Mucosa of descending colon (tissue), 3 donors: ENCODE measurements at regions not wholly inside any gene's neighbourhood (a gene's known extent, or its start where the extent isn't known, plus 50 kb on each side); places are given as distances from the start of the nearest gene placed in this dataset.

Experiments
- ATAC-seq: fragments of 200-7000 bp; cut with Tn5 transposase; one replicate; pipeline ENCODE4 v1.9.1; 2020; ENCODE audit warnings: mild to moderate bottlenecking, moderate library complexity
- DNase-seq, 3 donors: peaks; one replicate each; pipeline ENCODE4 v3.0.0-alpha.2; 2020
- H3K36me3 ChIP-seq: fragments of 200-600 bp; one replicate; pipeline ENCODE4 v1.8.0; 2021; ENCODE audit warnings: low read depth, mild to moderate bottlenecking
- H3K4me1 ChIP-seq: fragments of 200-600 bp; one replicate; pipeline ENCODE4 v1.8.0; 2021; ENCODE audit warnings: low read depth, mild to moderate bottlenecking
- H3K4me3 ChIP-seq: fragments of 200-600 bp; one replicate; pipeline ENCODE4 v1.8.0; 2021; ENCODE audit warnings: mild to moderate bottlenecking
- H3K9me3 ChIP-seq: fragments of 200-600 bp; one replicate; pipeline ENCODE4 v1.8.0; 2021; ENCODE audit warnings: mild to moderate bottlenecking
- CTCF ChIP-seq: fragments of 200-600 bp; IDR thresholded peaks from one replicate; pipeline ENCODE4 v1.8.0; 2022; ENCODE audit warnings: antibody characterized with exemption, mild to moderate bottlenecking
- intact Hi-C, 2 donors: fragments of 100-400 bp; cut with DNase I in 1 of 2; cut with micrococcal nuclease in 1 of 2; formaldehyde crosslinking; loops; one replicate each; pipeline versions ENCODE4 v1.11.0 to v1.11.1; 2022; cut with DNase I, micrococcal nuclease
- donor health status: DM: no; HTN: no; CAD: no; lungs with moderate emphysema.
- donor health status: DM: no; HTN: no; CAD: no.
- donor health status: DM: no; HTN: yes; CAD: no.

- DNase-seq, result no peak
- Histone ChIP-seq H3K4me3 (no peak overlapping the region), H3K36me3 (no peaks in the 10 kb centered on the region), H3K9me3 (peaks cover 3% of the 10 kb centered on the region), H3K4me1 (no peaks in the 10 kb centered on the region)
- no peak for TF ChIP-seq CTCF
- intact Hi-C loops, result no loop called here
- no peak for ATAC-seq
Measured at GRCh38 chr14:99100497-99101270, 171.3 kb downstream of the BCL11B start.

GRCh38 chr14:99101855-99102461 is 170.0 kb downstream of the BCL11B start:
- ATAC-seq (no peak), DNase-seq (no peak)
- no peaks in the 10 kb centered on the region for H3K4me1 ChIP-seq
- no peak for TF ChIP-seq CTCF
- intact Hi-C loops, result no loop called here
- no peaks in the 10 kb centered on the region for H3K36me3 ChIP-seq
- H3K4me3 ChIP-seq, result no peak overlapping the region
- peaks cover 4% of the 10 kb centered on the region for H3K9me3 ChIP-seq

GRCh38 chr14:99116741-99117295 is 155.2 kb downstream of the BCL11B start:
- H3K9me3 ChIP-seq, result no peaks in the 10 kb centered on the region
- no peaks in the 10 kb centered on the region for H3K36me3 ChIP-seq
- no peak for TF ChIP-seq CTCF
- no peak overlapping the region for H3K4me3 ChIP-seq
- no peaks in the 10 kb centered on the region for H3K4me1 ChIP-seq
- DNase-seq (no peak), ATAC-seq (no peak)
- intact Hi-C loops, result no loop called here

- ATAC-seq (no peak), DNase-seq (no peak)
- Histone ChIP-seq H3K36me3 (no peaks in the 10 kb centered on the region), H3K4me1 (no peaks in the 10 kb centered on the region), H3K9me3 (no peaks in the 10 kb centered on the region), H3K4me3 (no peak overlapping the region)
- intact Hi-C loops, result no loop called here
- TF ChIP-seq CTCF, result no peak
Measured at GRCh38 chr14:99117671-99118045, 154.3 kb downstream of the BCL11B start.

GRCh38 chr14:99118046-99118721 is 153.8 kb downstream of the BCL11B start:
- no peaks in the 10 kb centered on the region for H3K36me3 ChIP-seq
- no peaks in the 10 kb centered on the region for H3K4me1 ChIP-seq
- intact Hi-C loops, result no loop called here
- H3K9me3 ChIP-seq, result no peaks in the 10 kb centered on the region
- H3K4me3 ChIP-seq, result no peak overlapping the region
- DNase-seq (no peak), ATAC-seq (no peak)
- no peak for TF ChIP-seq CTCF
